HepG2 (cell line): ENCODE measurements at regions not wholly inside any gene's neighbourhood (a gene's known extent, or its start where the extent isn't known, plus 50 kb on each side); places are given as distances from the start of the nearest gene placed in this dataset.

Experiments used
- ATAC-seq: fragments of 200-7000 bp; cut with Tn5 transposase; 3 replicates; pipeline ENCODE4 v1.9.1; 2020; ENCODE audit warnings: mild to moderate bottlenecking, moderate library complexity
- BruUV-seq: library from RNA; stranded (reverse); fragments of 400-500 nt; replicated peaks from 2 replicates; lab custom pipeline; 2021; lab: Mats Ljungman, UMichigan
- CTCF ChIA-PET: fragments of 300-600 bp; formaldehyde crosslinking; extraction: SDS; loops from one replicate; lab custom pipeline; 2021; ENCODE audit warnings: low total read pairs, inconsistent platforms, low intra/inter-chr PET ratio; lab: Yijun Ruan, JAX
- POLR2A ChIA-PET: fragments of 350-600 bp; sonication (Branson Sonifier 250); formaldehyde crosslinking; loops from one replicate; lab custom pipeline; 2020; ENCODE audit warnings: antibody characterized with exemption, inconsistent platforms; lab: Yijun Ruan, JAX
- DNase-seq: peaks from one replicate; pipeline ENCODE4 v3.0.0-alpha.2; 2015; ENCODE audit warnings: low spot score
- FAIRE-seq: peaks from 3 replicates; lab custom pipeline; 2011; peaks lifted over from hg19 to GRCh38; lab: Jason Lieb, UNC
- H2AFZ ChIP-seq: one replicate; pipeline ENCODE4 v1.6.1; 2011; ENCODE audit warnings: low read length, inconsistent platforms
- H3K27ac ChIP-seq: fragments of 300-600 bp; 3 replicates; pipeline ENCODE4 v1.8.0; 2011; ENCODE audit warnings: mixed run types, mild to moderate bottlenecking, mixed read lengths, low read length, inconsistent platforms; ENCODE audit not compliant: insufficient read depth; ENCODE audit errors: extremely low read length
- H3K27me3 ChIP-seq, 2 experiments: fragments of 200-600 bp in 1 of 2; 2 replicates in 1 of 2; 3 replicates in 1 of 2; pipeline versions ENCODE4 v1.6.0 to v1.8.0; 2011; ENCODE audit warnings: low read length in 2 of 2, mild to moderate bottlenecking in 2 of 2, moderate library complexity in 2 of 2, inconsistent platforms in 1 of 2; ENCODE audit not compliant: insufficient read depth in 2 of 2, control insufficient read depth in 1 of 2
- H3K36me3 ChIP-seq, 2 experiments: fragments of 200-600 bp in 1 of 2; replicated peaks in 1 of 2; 2 replicates in 1 of 2; 3 replicates in 1 of 2; pipeline versions ENCODE4 v1.5.1 to v1.8.0; 2011; ENCODE audit warnings: low read length in 2 of 2, inconsistent platforms in 1 of 2; ENCODE audit not compliant: insufficient read depth in 2 of 2, control insufficient read depth in 1 of 2
- H3K4me1 ChIP-seq: 2 replicates; pipeline ENCODE4 v1.5.1; 2012; ENCODE audit warnings: low read length, inconsistent platforms; ENCODE audit not compliant: insufficient read depth
- H3K4me2 ChIP-seq: 2 replicates; pipeline ENCODE4 v1.6.0; 2011; ENCODE audit warnings: low read depth, low read length, inconsistent platforms
- H3K4me3 ChIP-seq, 3 experiments: fragments of 200-600 bp in 1 of 3; sonication (generic), shearing (Covaris generic) in 1 of 3; replicated peaks in 1 of 3; 2 replicates each; pipeline ENCODE4 v1.5.1; 2011 to 2016; ENCODE audit warnings: low read length in 3 of 3, inconsistent platforms in 2 of 3, low read depth in 2 of 3, mild to moderate bottlenecking in 2 of 3, control low read depth in 1 of 3, mixed read lengths in 1 of 3; ENCODE audit not compliant: insufficient read depth in 1 of 3
- H3K79me2 ChIP-seq: one replicate; pipeline ENCODE4 v1.6.1; 2011; ENCODE audit warnings: low read length, inconsistent platforms; ENCODE audit not compliant: insufficient read depth
- H3K9ac ChIP-seq: 2 replicates; pipeline ENCODE4 v1.6.0; 2011; ENCODE audit warnings: mild to moderate bottlenecking, low read depth, low read length, inconsistent platforms; ENCODE audit not compliant: insufficient read depth
- H3K9me3 ChIP-seq: 2 replicates; pipeline ENCODE4 v1.5.1; 2012; ENCODE audit warnings: mild to moderate bottlenecking, low read length
- H4K20me1 ChIP-seq: 2 replicates; pipeline ENCODE4 v1.6.0; 2011; ENCODE audit warnings: inconsistent platforms, mild to moderate bottlenecking, low read length, moderate library complexity; ENCODE audit not compliant: insufficient read depth
- CHD2 ChIP-seq: IDR thresholded peaks from 2 replicates; pipeline ENCODE4 v1.6.1; 2011; ENCODE audit warnings: low read depth, low read length, improper control_type of control experiment
- SNAI1 ChIP-seq: sonication (generic); formaldehyde crosslinking; IDR thresholded peaks from 2 replicates; pipeline ENCODE4 v1.5.0; 2020; ENCODE audit warnings: mild to moderate bottlenecking, missing genetic modification reagents, borderline replicate concordance
- ZNF788 ChIP-seq: sonication (generic); formaldehyde crosslinking; IDR thresholded peaks from 2 replicates; pipeline ENCODE4 v1.5.0; 2020; ENCODE audit warnings: mild to moderate bottlenecking, missing genetic modification reagents, borderline replicate concordance
- ZSCAN22 ChIP-seq: sonication (generic); formaldehyde crosslinking; IDR thresholded peaks from 2 replicates; pipeline ENCODE4 v1.4.0; 2020; ENCODE audit warnings: mild to moderate bottlenecking, missing genetic modification reagents
- WGBS: methylation state at CpG from one replicate; pipeline ENCODE4 v1.1.6; 2017; ENCODE audit warnings: low lambda C conversion rate; 5-methylcytosine and 5-hydroxymethylcytosine counted together
- in situ Hi-C: cut with HindIII; loops from 2 replicates; pipeline ENCODE4 v1.10.0; 2017; ENCODE audit warnings: low pct_unique_long_range_greater_than_20kb; ENCODE audit not compliant: extremely low pct_ligation_motif_present
- intact Hi-C: fragments of 100-400 bp; cut with micrococcal nuclease; formaldehyde crosslinking; loops from one replicate; pipeline ENCODE4 v1.10.0; 2022; ENCODE audit not compliant: unreplicated experiment
- TF ChIP-seq, protein P1 (sequence below): IDR thresholded peaks from 2 replicates; pipeline ENCODE4 v1.6.1; 2016; ENCODE audit warnings: low read depth, control low read depth
- TF ChIP-seq, protein P2 (sequence below): IDR thresholded peaks from 2 replicates; pipeline ENCODE4 v1.6.1; 2016

DNA sequence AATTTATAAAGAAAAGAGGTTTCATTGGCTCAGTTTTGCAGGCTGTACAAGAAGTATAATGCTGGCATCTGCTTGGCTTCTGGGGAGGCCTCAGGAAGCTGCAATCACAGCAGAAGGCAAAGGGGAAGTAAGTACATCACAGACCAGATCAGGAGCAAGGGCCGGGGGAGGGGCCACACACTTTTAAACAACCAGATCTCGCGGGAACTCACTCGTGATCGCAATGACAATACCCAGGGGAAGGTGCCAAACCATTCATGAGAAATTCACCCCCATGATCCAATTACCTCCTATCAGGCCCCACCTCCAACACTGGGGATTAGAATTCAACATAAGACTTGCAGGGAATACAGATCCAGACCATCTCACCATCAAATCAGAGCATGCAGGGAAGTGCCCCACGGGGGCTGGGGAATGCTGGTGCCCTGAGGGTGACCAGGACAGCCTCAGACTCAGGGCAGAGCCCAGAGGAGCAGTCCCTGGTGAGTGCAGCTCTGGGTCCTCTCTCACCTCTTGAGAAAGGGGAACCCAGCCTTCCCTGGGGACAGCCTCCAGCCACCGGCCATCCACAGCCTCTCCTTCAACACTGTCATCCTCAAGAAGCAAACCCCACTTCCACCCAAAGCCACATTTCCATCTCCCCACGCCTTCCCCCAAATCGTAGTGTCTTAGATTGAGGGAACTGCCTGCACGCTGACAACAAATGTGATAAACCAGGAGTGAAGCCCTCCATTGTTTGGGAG is 80.7 kb downstream of the ANKRD60 start:
- no peaks in the 10 kb centered on the region for H3K36me3 ChIP-seq
- no peak for TF ChIP-seq SNAI1 (CRISPR knock-in tag)
- TF ChIP-seq, protein P1, sequence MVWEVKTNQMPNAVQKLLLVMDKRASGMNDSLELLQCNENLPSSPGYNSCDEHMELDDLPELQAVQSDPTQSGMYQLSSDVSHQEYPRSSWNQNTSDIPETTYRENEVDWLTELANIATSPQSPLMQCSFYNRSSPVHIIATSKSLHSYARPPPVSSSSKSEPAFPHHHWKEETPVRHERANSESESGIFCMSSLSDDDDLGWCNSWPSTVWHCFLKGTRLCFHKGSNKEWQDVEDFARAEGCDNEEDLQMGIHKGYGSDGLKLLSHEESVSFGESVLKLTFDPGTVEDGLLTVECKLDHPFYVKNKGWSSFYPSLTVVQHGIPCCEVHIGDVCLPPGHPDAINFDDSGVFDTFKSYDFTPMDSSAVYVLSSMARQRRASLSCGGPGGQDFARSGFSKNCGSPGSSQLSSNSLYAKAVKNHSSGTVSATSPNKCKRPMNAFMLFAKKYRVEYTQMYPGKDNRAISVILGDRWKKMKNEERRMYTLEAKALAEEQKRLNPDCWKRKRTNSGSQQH (CRISPR knock-in tag), result no peak
- TF ChIP-seq CHD2, result peak; percentile 61; the same call in 1 of the 2 replicates
- TF ChIP-seq, all 625 proteins: peak for 1
- no TSS peak for BruUV-seq
- no peak overlapping the region for H3K27ac ChIP-seq
- CTCF ChIA-PET, result no interaction called here
- ATAC-seq (no peak), DNase-seq (no peak), FAIRE-seq (no peak)
- in situ Hi-C loops, result no loop called here
- WGBS, result under 1% methylated on average over 10 of the region's 10 CpGs
- H3K27me3 ChIP-seq, result peaks cover 2 to 59% of the 10 kb centered on the region in 2 experiments; a peak in 3 of 5 replicates
- intact Hi-C loops, result no loop called here
- H3K79me2 ChIP-seq, result no peaks in the 10 kb centered on the region
- H3K4me3 ChIP-seq, result no peak overlapping the region
- no peaks in the 10 kb centered on the region for H3K4me1 ChIP-seq
- H3K9ac ChIP-seq, result no peak overlapping the region
- H2AFZ ChIP-seq, result no peak overlapping the region
- no peak overlapping the region for H3K4me2 ChIP-seq
- no peaks in the 10 kb centered on the region for H4K20me1 ChIP-seq
- POLR2A ChIA-PET, result no interaction called here
- H3K9me3 ChIP-seq, result no peaks in the 10 kb centered on the region

GRCh38 chr20:58146746-58147140 is 81.7 kb downstream of the ANKRD60 start:
- H3K9ac ChIP-seq, result no peak overlapping the region
- no peaks in the 10 kb centered on the region for H3K9me3 ChIP-seq
- DNase-seq, result no peak
- in situ Hi-C loops (no loop called here), intact Hi-C loops (no loop called here)
- no TSS peak for BruUV-seq
- no peak for FAIRE-seq
- no peak overlapping the region for H3K4me2 ChIP-seq
- ChIA-PET POLR2A (no interaction called here), CTCF (no interaction called here)
- TF ChIP-seq, protein P2, sequence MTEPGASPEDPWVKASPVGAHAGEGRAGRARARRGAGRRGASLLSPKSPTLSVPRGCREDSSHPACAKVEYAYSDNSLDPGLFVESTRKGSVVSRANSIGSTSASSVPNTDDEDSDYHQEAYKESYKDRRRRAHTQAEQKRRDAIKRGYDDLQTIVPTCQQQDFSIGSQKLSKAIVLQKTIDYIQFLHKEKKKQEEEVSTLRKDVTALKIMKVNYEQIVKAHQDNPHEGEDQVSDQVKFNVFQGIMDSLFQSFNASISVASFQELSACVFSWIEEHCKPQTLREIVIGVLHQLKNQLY (CRISPR knock-in tag), result no peak
- TF ChIP-seq ZNF788 (CRISPR knock-in tag), result no peak
- no peak for TF ChIP-seq ZSCAN22 (CRISPR knock-in tag)
- no peak overlapping the region for H3K27ac ChIP-seq
- H3K4me1 ChIP-seq, result no peaks in the 10 kb centered on the region
- no peak overlapping the region for H3K4me3 ChIP-seq
- H2AFZ ChIP-seq, result no peak overlapping the region
- ATAC-seq, result no peak
- H4K20me1 ChIP-seq, result no peaks in the 10 kb centered on the region
- WGBS, result 19% methylated on average over 11 of the region's 11 CpGs
- H3K36me3 ChIP-seq, result no peaks in the 10 kb centered on the region
- peaks cover 2 to 53% of the 10 kb centered on the region in 2 experiments; a peak in 3 of 5 replicates for H3K27me3 ChIP-seq
- H3K79me2 ChIP-seq, result no peaks in the 10 kb centered on the region
